Activated T-cell treated with anti-CD3 and anti-CD28 coated beads, Interleukin-2, amount 50 U/mL, for 1 hour (primary cell): ENCODE measurements at regions not wholly inside any gene's neighbourhood (a gene's known extent, or its start where the extent isn't known, plus 50 kb on each side); places are given as distances from the start of the nearest gene placed in this dataset.
"Not testable (repeated sequence)": the region's sequence is repeated elsewhere in the genome, so short reads cannot be mapped to it uniquely, and the experiment has no call there.

Experiments used
- DNase-seq: peaks from one replicate; pipeline ENCODE4 v3.0.0-alpha.2; 2020

GRCh38 chr3:43236008-43236407 is 50.3 kb upstream of the SNRK start:
- no peak for DNase-seq

GRCh38 chr3:43233062-43233461 is 53.3 kb upstream of the SNRK start:
- no peak for DNase-seq

GRCh38 chr3:43231276-43232000 is 54.9 kb upstream of the SNRK start:
- DNase-seq = no peak

- DNase-seq = not testable (repeated sequence)
Measured at GRCh38 chr3:43229865-43230264, 56.5 kb upstream of the SNRK start.

- not testable (repeated sequence) for DNase-seq
Measured at GRCh38 chr3:43227685-43228084, 58.7 kb upstream of the SNRK start.

GRCh38 chr3:43224405-43225073 is 61.8 kb upstream of the SNRK start:
- no peak for DNase-seq

- no peak for DNase-seq
Measured at GRCh38 chr3:43223670-43224364, 62.5 kb upstream of the SNRK start.

GRCh38 chr3:43222590-43222989 is 63.8 kb upstream of the SNRK start:
- DNase-seq = no peak

- no peak for DNase-seq
Measured at GRCh38 chr3:43221076-43221475, 65.3 kb upstream of the SNRK start.

- no peak for DNase-seq
Measured at GRCh38 chr3:43219616-43220015, 66.7 kb upstream of the SNRK start.

GRCh38 chr3:43218921-43219320 is 67.4 kb upstream of the SNRK start:
- no peak for DNase-seq

- DNase-seq = no peak
Measured at GRCh38 chr3:43218156-43218555, 68.2 kb upstream of the SNRK start.

GRCh38 chr3:43217633-43218032 is 68.7 kb upstream of the SNRK start:
- DNase-seq = no peak

GRCh38 chr3:43217206-43217605 is 69.1 kb upstream of the SNRK start:
- no peak for DNase-seq

GRCh38 chr3:43215663-43216275 is 70.6 kb upstream of the SNRK start:
- DNase-seq = no peak

GRCh38 chr3:43215138-43215537 is 71.2 kb upstream of the SNRK start:
- no peak for DNase-seq

GRCh38 chr3:43214616-43215015 is 71.7 kb upstream of the SNRK start:
- DNase-seq = no peak

GRCh38 chr3:43213631-43214030 is 72.7 kb upstream of the SNRK start:
- DNase-seq = no peak

- DNase-seq = no peak
Measured at GRCh38 chr3:43212914-43213611, 73.3 kb upstream of the SNRK start.

GRCh38 chr3:43211681-43212080 is 74.7 kb upstream of the SNRK start:
- no peak for DNase-seq

GRCh38 chr3:43210049-43211027 is 76.0 kb upstream of the SNRK start:
- DNase-seq = no peak

GRCh38 chr3:43207628-43208085 is 78.7 kb upstream of the SNRK start:
- DNase-seq = no peak
